NCI-H774 (cell line): ENCODE measurements at regions not wholly inside any gene's neighbourhood (a gene's known extent, or its start where the extent isn't known, plus 50 kb on each side); places are given as distances from the start of the nearest gene placed in this dataset.

Source experiments
- DNase-seq: peaks from one replicate; lab custom pipeline; 2025; lab: John Stamatoyannopoulos, UW

DNA sequence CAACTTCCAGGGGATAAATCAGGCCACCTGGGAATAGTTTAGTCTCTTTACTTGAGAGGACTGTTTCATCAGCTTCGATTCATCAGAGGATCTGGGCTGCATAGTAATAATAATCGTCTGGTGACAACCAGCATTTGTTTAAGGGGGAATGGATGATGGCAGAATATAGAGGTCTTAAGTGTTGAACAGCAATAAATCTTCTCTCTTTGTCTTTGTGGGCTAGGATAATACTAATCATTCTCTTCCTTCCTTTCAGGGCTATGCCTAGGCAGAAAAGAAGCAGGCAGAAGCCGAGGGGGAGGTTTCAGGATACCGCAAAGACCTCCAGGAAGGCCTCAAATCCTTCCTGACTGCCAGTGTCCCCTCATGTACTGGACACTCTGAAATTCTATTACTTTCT lies 150.4 kb upstream of the GAREM1 start:
- no peak for DNase-seq

DNA sequence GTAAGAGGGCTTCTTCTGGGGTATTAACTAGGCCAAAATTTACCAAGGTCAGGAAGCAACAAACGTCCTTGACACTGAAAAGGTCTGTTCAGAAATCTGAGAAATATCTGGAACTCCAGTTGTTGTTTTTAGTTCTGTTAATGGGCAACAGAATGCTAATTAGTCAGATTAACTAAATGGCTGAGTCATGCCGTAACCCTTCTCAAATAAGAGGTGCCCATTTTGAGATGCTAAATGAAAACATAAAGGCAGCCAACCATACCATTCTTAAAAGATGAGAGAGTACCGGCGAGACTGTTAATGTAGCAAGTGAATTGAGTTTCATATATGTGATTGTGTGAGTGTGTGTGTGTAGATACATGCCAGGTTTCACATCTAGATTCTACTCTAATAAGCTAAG lies 147.9 kb upstream of the GAREM1 start:
- no peak for DNase-seq

DNA sequence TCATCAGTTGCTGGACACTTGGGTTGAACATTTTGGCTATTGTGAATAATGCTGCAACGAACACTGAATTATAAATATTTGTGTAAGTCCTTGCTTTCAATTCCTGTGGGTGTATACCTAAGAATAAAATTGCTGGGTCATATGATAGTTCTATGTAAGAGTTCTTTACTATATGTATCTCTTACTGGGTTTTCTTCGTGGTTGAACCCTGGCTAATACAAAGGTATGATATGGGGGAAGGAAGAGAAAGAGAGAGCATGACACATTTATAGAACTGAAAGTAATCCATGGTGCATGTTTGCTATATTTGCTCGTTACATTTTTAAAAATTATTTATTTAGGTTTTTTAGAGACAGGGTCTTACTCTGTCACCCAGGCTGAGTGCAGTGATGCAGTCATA lies 143.1 kb upstream of the GAREM1 start:
- DNase-seq = no peak

DNA sequence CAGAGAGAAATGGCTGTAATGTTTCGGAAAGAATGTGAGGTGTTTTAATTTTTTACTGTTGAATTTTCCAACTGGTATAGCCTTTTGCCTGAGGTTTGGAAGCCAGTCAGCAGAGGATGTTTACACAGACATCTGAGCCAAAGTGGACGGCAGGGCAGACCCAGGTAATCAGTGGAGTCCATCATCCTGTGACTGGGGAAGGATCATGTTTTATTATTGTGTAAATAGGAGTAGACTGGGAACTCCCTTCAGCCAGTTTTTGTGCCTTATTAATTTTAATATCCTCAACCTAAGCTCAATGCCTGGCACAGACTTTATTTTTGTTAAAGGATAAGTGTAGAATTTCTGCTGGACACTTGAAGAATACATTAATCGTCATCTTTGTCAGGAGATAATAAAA lies 142.0 kb upstream of the GAREM1 start:
- peak; percentile 5 for DNase-seq

DNA sequence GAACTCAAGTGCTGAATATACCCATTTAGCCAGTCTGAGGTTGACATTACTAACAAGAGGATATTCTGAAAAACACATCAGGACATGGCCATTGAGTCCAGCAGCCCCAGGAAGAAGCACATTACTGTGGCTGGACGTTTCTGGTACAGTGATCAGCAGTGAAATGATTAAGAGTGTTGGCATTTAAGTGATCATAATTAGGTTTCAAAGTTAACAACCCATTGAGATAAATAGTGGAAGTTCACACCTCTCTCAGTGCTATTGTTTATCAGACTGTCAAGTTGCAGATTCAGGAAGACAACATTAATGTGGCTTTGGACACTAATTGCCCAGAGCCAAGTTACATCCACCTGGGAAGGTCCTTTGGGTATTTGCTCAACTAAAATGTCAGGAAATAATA lies 139.5 kb upstream of the GAREM1 start:
- no peak for DNase-seq

DNA sequence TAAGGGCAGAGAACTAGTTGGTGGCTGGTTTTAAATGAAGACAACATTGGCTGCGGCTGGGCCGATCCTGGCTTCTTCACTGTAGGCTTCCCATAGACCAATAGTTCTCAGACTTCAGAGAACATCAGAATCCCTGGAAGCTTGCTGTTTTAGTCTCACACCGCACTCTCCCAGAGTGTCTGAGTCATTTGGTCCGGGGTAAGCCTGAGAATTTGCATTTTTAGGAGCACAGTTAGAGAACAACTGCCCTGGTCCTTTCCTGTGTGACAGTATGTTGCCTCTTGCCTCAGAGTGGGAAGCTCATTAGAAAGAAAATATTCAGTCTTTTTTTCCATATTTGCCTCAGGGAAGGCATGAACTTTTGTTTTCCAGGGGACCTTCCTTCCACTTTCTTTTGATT lies 137.1 kb upstream of the GAREM1 start:
- DNase-seq = no peak

DNA sequence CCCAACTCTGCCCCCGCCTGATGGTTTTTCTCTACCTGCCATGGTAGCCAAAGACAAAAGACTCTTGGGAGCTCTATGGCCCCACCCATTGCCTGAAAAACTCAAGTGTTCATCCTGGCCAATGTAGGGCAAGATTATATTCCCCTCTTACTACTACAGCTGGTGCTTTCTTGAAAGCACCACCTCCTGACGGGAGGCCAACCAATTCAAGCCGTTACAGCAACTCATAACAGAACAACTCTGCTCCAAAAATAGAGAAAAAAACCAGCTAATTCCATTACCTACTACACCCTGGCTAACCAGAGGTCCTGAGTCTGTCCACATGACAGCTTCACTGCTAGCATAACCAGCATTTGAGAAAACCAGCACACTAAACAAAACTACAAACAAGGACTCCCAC lies 127.5 kb upstream of the GAREM1 start:
- no peak for DNase-seq

DNA sequence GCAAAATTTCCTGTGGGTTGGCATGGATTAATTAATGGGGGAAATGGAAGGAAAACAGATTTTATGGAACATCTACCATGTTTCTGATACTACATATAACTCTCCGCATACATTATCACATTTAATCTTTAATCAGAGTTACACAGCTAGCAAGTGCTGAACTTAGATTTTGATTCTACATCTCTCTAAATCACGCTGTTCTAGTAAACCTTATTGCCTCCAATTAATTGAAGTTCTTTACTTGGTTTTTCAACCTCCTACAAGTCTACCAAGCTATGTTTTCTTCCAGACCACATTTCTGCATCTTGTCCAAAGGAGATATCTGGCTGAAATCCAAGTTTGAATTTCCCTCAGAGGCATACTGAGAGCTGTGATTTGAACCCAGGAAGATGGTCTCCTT lies 125.8 kb upstream of the GAREM1 start:
- no peak for DNase-seq

DNA sequence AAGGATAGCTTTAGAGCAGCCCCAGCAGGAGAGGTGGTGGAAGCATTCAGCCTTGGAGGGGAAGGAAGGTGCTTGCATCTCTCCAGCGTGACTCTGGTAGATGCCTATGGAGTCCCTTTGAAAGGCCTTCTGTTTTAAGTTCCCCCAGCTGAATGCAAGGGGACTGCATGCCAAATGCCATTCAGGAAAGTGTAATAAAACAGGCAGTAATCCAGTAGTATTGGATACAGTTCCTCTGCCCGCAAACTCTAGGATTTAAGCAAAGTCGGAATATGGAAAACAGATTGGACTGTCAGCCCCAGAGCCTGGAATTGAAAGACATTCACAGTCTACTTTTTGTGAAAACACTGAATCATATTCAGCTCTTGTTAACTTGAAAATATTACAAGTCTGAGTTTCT lies 125.2 kb upstream of the GAREM1 start:
- DNase-seq = no peak

DNA sequence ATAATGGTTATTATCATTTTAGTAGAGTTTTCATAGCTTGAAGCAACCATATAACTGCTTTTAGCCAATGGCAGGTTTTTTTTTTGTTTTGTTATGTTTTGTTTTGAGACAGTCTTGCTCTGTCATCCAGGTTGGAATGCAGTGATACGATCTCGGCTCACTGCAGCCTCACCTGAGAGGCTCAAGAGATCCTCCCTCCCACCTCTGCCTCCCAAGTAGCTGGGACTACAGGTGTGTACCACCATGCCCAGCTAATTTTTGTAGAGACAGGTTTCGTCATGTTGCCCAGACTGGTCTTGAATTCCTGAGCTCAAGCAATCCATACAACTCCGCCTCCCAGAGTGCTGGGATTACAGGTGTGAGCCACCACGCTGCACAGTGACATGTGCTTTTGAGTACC lies 117.5 kb upstream of the GAREM1 start:
- no peak for DNase-seq

DNA sequence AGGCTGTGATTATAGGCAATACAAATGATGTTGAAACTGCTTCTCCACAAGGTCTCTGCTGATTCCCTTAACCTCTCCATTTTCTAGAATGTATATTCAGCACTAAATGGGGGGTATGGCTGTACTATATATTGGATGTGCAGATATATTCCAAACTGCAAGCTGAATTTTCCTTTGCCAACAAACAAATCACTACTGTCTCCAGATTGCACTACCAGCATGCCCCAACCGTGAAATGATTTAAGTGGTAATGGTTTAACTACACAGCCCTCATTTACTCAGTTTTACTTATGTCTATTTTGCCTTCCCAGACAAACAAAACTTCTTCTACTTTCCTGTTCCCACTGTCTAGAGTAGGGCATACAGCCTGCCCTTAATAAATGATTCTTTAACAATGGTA lies 112.7 kb upstream of the GAREM1 start:
- DNase-seq = no peak

DNA sequence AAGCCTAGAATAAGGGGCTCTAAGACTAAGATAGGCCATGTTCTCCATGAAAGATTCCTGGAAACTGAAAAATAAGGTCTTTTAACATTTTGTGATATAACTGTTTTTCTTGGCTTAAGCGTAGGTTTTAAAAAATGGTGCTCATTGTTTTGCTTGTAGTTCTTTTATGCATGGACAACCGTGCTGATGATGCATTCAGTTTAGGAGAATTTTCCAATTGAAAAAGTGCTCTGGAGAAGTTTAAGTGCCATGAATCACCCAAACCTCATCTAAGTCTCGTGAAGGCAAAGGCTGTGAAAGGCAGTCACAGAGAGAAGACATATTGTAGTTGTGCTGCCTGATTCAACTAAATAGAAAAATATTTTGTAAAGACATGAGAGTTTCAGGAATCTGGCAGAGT lies 111.8 kb upstream of the GAREM1 start:
- DNase-seq = no peak

DNA sequence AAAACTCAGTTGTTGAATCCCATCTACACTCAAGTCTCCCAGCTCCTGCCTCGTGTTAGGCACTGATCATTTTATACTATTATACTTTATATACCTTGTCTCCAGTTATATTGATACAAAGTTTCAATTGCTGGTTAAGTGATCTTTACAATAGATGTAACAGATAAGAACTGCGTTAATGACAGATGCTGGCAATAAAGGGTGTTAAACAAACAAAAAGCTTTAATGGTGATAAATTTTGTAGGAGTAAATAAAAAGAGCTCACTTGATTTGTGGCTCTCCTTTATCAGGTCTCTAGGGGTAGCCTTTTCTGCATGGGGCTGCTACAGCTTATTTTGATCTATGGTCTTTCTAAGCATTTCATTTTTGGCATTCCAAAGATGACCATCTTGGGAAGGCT lies 106.9 kb upstream of the GAREM1 start:
- peak; percentile 52 for DNase-seq

DNA sequence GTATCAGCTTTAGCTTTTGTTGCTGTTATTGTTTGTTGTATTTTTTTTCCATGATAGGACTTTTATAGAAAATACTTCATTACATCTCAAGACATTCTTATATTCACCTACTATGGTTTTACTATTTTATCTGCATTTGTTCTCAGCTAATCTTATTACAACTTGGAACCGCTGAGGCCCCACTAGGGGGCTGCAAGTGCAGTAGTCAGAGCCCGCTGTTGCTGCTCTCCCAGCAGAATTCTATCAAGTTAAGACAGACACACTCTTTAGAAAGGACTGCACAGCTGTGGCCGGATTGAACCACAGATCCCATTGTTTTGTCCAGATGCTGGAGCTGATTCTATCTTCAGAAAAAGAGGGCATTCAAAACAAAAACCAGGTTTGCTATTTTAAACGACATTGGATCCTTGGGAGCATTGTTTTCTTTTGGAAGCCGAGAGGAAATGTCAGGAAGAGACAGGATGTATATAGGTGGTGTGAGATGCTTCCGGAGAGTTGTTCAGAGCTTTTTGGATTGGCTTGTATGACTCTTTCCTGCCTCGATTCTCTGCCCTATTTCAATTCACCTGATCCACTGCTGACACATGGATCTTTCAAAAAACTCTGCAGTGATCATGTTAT lies 105.7 kb upstream of the GAREM1 start:
- no peak for DNase-seq

DNA sequence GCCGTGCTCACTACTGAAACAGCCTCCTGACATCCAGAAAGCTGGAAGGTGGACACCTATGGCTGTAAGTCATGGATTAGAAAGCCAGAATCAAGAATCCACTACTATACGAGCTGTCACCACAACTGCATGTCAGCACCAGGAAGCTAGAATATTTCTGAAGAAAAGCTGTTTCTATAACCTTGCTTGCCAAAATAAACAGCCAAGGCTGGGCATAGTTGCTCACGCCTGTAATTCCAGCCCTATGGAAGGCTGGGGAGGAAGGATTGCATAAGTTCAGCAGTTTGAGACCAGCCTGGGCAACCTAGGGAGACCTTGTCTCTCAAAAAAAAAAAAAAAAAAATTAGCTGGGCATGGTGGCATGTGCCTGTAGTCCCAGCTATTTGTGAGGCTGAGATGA lies 96.3 kb upstream of the GAREM1 start:
- DNase-seq = no peak

DNA sequence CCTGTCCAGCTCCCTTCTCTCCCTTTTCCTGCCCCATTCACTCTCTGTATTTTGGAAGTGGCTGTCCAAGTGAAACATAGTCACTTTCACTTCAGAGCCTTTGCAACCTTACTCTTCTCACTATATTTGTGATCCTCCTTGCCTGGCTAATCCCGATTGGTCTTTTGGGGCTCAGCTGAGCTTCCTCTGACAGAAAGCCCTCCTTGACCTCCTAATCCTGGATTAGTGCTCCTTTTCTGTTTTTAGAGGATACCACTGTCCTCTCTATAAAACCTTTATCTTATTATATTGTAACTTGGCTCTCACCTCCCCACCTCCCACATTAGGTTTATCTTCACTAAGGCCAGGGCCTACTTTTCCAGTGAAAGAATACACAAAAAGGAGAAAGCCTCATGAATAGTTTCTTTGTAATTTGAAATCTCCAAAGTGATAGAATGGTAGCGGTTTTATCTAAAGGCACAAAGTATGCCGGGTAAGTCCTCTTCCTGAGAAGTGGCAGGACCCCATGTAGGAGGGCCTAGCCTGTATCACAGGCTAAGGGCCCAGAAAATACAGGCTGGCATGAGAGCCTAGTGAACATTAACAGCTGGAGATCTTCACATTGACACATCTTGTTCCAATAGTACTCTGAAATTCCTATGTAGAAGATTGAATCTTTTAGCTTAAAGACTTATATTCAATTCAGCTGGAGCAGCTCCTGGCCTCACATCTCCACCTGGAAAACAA lies 83.1 kb upstream of the GAREM1 start:
- no peak for DNase-seq

DNA sequence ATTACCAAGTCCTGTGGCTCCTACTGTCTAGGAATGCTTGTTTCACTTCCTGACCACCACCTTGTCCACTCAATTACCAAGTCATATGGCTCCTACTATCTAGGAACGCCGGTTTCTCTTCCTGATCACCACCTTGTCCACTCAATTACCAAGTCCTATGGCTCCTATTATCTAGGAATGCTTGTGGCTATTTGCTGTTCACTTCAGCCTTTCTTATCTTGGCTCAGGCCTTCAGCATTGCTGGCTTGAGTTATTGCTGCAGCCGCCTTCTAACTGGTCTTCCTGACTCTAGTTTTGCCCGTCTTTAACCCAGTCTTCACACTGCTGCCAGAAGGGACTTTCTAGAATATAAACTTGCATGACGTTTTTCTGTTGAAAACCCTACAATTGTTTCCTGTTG lies 82.5 kb upstream of the GAREM1 start:
- no peak for DNase-seq

DNA sequence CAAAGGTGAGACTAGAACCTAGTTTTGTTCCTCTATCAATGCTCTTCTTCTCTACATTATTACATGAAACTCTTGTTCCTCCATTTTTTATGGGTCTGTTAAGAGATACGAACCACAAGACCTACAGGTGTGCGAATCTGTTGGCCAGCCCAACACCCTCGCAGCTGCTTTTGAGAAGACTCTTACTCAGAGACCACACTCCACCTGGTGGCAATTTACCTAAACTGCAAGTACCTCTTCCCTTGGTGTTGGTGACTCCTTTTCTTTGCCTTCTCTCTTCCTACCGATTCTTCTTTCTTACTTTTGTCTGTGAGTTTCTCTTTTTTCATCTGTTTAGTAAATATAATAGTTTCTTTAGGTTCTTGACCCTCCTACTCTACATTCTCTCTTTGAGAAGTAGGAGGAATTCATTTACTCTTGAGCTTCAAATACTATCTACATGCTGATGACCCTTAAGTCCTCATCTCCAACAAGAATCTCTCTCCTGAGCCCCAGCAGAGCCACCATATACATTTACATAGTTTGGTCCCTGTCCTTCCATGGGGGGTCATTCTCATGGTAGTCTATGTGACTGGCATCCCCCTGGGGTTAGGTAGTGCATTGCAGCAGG lies 81.8 kb upstream of the GAREM1 start:
- peak; percentile 76 for DNase-seq

DNA sequence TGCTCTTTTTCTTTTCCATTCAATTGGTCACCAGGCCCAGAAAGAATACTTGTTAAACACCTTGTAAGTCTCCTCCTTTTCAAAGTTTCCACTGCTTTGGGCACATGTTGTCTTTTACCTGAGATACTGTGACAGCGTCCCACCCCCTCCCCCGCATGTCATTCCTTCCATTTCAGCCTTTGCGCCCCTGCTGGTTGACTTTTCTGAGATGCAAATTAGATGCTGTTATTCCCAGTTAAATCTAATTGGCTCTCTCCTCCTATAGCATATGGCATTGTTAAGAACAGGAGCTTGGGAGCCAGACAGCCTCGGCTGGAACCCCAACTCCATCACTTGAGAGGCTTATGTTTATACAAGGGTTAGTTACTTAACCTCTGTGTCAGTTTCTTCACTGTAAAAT lies 80.3 kb upstream of the GAREM1 start:
- DNase-seq = no peak

DNA sequence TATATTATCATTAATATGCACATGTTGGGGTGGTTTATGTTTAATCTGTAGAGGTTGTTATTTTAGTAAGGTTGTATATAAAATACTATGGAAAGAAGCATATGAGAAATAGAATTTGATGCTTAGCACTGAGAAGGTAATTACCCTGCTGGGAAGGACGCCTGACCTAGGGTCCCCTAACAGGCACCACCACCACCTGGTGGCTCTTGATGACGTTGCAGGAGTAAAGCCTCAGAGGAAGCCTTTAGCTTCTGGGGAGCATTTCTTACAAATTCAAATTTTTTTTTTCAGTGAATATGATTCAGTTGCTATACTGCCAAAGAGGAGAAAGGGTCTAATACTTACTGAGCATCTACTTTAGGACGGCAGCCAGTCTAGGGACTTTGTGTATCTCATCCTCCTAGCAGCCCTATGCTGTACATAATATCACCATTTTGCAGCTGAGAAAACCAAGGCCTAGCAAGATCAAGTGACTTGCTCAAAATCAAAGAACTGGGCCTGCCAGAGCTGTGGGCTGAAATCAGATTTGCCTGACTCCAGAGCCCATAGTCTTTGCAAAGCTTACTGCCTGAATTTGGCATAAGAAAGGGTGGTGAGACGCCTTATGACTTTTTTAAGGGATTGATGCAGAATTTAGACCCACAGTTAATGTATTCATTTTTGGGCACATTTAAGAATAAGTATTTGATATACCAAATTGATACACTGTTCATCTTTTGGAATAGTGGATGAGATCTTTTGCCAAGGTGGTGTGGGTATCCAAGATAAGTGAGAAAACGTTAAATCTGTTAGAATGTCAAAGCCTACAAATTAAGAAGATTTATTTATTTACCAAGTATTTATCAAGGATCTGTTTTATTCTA lies 78.8 kb upstream of the GAREM1 start:
- DNase-seq = peak; percentile 65

DNA sequence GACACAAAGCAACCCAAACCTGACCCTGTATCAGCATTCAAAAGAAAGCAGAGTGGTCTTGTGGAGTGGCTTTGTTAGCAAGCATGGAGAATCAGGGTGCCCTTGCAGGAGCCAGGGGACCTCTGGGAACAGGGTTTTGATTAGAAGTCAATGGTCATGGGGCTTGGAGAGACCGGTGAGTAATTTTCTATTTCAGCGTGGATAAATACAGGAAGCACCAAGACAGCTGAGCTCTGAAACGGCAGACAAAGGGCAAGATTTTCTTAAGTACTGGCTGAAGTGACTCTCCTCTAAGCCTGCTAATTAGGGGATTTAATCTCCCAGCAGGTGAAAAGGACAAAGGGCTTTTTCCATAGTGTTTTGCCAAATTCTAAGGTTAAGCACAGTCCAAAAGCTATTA lies 78.0 kb upstream of the GAREM1 start:
- DNase-seq = peak; percentile 84

DNA sequence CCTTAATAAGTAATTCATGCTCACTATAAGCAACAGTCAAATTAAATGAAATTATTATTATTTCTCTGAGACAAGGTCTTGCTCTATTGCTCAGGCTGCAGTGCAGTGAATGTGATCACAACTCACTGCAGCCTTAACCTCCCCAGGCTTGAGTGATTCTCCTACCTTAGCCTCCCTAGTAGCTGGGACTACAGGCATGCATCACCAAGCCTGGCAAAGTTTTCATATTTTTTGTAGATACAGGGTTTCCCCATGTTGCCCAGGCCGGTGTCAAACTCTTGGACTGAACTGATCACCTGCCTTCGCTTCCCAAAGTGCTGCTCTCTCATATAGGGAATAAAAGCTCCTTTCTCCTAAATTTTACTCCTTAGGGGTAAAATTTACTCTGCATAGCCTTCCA lies 74.9 kb upstream of the GAREM1 start:
- no peak for DNase-seq

DNA sequence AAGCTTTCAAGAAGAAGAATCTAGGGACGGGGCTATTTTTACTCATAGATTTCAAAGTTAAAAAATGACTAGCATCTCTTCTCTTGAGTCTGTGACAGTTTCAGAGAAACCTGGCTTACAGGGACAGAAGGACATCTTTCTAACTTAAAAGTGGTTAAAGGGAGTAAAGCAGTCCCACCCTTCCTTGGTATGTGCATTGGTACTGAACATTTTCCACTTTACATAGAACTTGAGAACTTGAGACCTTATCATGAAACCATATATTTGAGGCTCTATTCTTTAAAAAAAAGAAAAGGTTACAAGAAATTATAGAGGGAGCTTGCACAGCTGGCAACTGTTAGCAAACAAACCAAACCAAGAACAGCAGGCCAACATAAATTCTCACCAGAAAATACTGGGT lies 73.4 kb upstream of the GAREM1 start:
- no peak for DNase-seq
